ENCODE measurements at regions not wholly inside any gene's neighbourhood (a gene's known extent, or its start where the extent isn't known, plus 50 kb on each side); places are given as distances from the start of the nearest gene placed in this dataset.

- Mint-ChIP-seq H3K9me3 (ENCODE audit: unreplicated experiment) (no peaks in the 10 kb centered on the region), H3K4me1 (ENCODE audit: unreplicated experiment) (no peaks in the 10 kb centered on the region), H3K27ac (ENCODE audit: unreplicated experiment) (no peak overlapping the region), H3K27me3 (ENCODE audit: unreplicated experiment) (peaks cover 1% of the 10 kb centered on the region), H3K4me3 (ENCODE audit: unreplicated experiment) (no peak overlapping the region), H3K36me3 (ENCODE audit: low read depth, unreplicated experiment) (no peaks in the 10 kb centered on the region)
- TF ChIP-seq CTCF (IDR thresholded peaks at IDR 0.05; ENCODE audit: unreplicated experiment): no peak
- DNase-seq (ENCODE audit: low spot score): no peak
Measured at GRCh38 chr11:28442131-28442530, 333.9 kb downstream of the METTL15 start.

DNA sequence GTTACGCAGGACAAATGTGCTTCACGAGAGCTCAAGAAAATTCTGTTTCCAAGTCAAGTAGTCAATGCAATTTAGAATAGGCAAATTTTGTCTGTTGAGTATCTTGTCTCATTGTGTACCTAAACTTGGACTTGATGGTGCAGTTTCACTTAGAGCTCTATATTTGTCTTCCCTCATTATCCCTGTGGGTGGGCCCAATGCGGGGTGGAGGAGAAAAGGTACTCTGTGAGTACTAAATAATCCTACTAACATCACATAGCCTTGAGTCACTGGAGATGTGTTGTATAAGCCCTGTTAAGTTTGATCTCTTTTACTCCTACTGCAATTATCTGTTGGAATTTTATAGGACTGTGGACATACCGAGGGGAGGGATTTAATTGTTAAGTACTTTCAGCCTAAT is 331.2 kb downstream of the METTL15 start:
- H3K27ac Mint-ChIP-seq (ENCODE audit: unreplicated experiment): no peak overlapping the region
- no peaks in the 10 kb centered on the region for H3K9me3 Mint-ChIP-seq (ENCODE audit: unreplicated experiment)
- H3K27me3 Mint-ChIP-seq (ENCODE audit: unreplicated experiment): peaks cover 1% of the 10 kb centered on the region
- no peaks in the 10 kb centered on the region for H3K4me1 Mint-ChIP-seq (ENCODE audit: unreplicated experiment)
- no peak for TF ChIP-seq CTCF (IDR thresholded peaks at IDR 0.05; ENCODE audit: unreplicated experiment)
- no peaks in the 10 kb centered on the region for H3K36me3 Mint-ChIP-seq (ENCODE audit: low read depth, unreplicated experiment)
- no peak for DNase-seq (ENCODE audit: low spot score)
- no peak overlapping the region for H3K4me3 Mint-ChIP-seq (ENCODE audit: unreplicated experiment)

GRCh38 chr11:28420099-28420498 is 311.9 kb downstream of the METTL15 start:
- Mint-ChIP-seq H3K27ac (ENCODE audit: unreplicated experiment) (no peak overlapping the region), H3K36me3 (ENCODE audit: low read depth, unreplicated experiment) (no peaks in the 10 kb centered on the region), H3K4me1 (ENCODE audit: unreplicated experiment) (no peaks in the 10 kb centered on the region), H3K9me3 (ENCODE audit: unreplicated experiment) (no peaks in the 10 kb centered on the region), H3K27me3 (ENCODE audit: unreplicated experiment) (peaks cover 2% of the 10 kb centered on the region), H3K4me3 (ENCODE audit: unreplicated experiment) (no peak overlapping the region)
- TF ChIP-seq CTCF (IDR thresholded peaks at IDR 0.05; ENCODE audit: unreplicated experiment): no peak
- no peak for DNase-seq (ENCODE audit: low spot score)

GRCh38 chr11:28417601-28418323 is 309.6 kb downstream of the METTL15 start:
- Mint-ChIP-seq H3K4me1 (ENCODE audit: unreplicated experiment) (no peaks in the 10 kb centered on the region), H3K4me3 (ENCODE audit: unreplicated experiment) (no peak overlapping the region), H3K36me3 (ENCODE audit: low read depth, unreplicated experiment) (no peaks in the 10 kb centered on the region), H3K9me3 (ENCODE audit: unreplicated experiment) (no peaks in the 10 kb centered on the region), H3K27me3 (ENCODE audit: unreplicated experiment) (peaks cover 2% of the 10 kb centered on the region), H3K27ac (ENCODE audit: unreplicated experiment) (no peak overlapping the region)
- DNase-seq (ENCODE audit: low spot score): no peak
- no peak for TF ChIP-seq CTCF (IDR thresholded peaks at IDR 0.05; ENCODE audit: unreplicated experiment)

- H3K4me1 Mint-ChIP-seq (ENCODE audit: unreplicated experiment): no peaks in the 10 kb centered on the region
- H3K4me3 Mint-ChIP-seq (ENCODE audit: unreplicated experiment): no peak overlapping the region
- H3K27ac Mint-ChIP-seq (ENCODE audit: unreplicated experiment): no peak overlapping the region
- no peak for TF ChIP-seq CTCF (IDR thresholded peaks at IDR 0.05; ENCODE audit: unreplicated experiment)
- no peaks in the 10 kb centered on the region for H3K36me3 Mint-ChIP-seq (ENCODE audit: low read depth, unreplicated experiment)
- H3K9me3 Mint-ChIP-seq (ENCODE audit: unreplicated experiment): no peaks in the 10 kb centered on the region
- no peak for DNase-seq (ENCODE audit: low spot score)
- no peaks in the 10 kb centered on the region for H3K27me3 Mint-ChIP-seq (ENCODE audit: unreplicated experiment)
Measured at GRCh38 chr11:28412029-28412428, 303.8 kb downstream of the METTL15 start.

Data from endothelial cell (in vitro differentiated cells).